HCT116 (cell line): ENCODE measurements at regions not wholly inside any gene's neighbourhood (a gene's known extent, or its start where the extent isn't known, plus 50 kb on each side); places are given as distances from the start of the nearest gene placed in this dataset.

Experiments
- ATAC-seq: fragments of 200-7000 bp; cut with Tn5 transposase; 2 replicates; pipeline ENCODE4 v1.9.1; 2020; ENCODE audit warnings: mild to moderate bottlenecking, moderate library complexity
- BruUV-seq: library from RNA; stranded (reverse); fragments of 400-500 nt; replicated peaks from 2 replicates; lab custom pipeline; 2021; lab: Mats Ljungman, UMichigan
- CTCF ChIA-PET: fragments of 300-600 bp; sonication (Branson Sonifier 250); formaldehyde crosslinking; loops from one replicate; lab custom pipeline; 2021; ENCODE audit warnings: antibody characterized with exemption; lab: Charles Lee
- POLR2A ChIA-PET: fragments of 300-600, 350-600 bp; sonication (Branson Sonifier 250); formaldehyde crosslinking; loops from one replicate; lab custom pipeline; 2021; ENCODE audit warnings: antibody characterized with exemption; lab: Charles Lee
- RAD21 ChIA-PET, 2 experiments: fragments of 300-600 bp; sonication (Branson Sonifier 250); formaldehyde crosslinking; loops; one replicate each; lab custom pipeline; 2023; ENCODE audit warnings: low total read pairs in 2 of 2; ENCODE audit not compliant: uncharacterized antibody in 2 of 2, unreplicated experiment in 2 of 2, low non-redundant PET in 1 of 2; lab: Charles Lee
- DNase-seq: peaks from one replicate; pipeline ENCODE4 v3.0.0-alpha.2; 2010; ENCODE audit warnings: low read depth, low spot score
- H2AFZ ChIP-seq: fragments of 200-600 bp; shearing (Covaris generic), sonication (generic); 2 replicates; pipeline ENCODE4 v1.6.1; 2017; ENCODE audit warnings: low read depth, mixed run types, mixed read lengths, antibody characterized with exemption, low read length; ENCODE audit not compliant: poor library complexity, severe bottlenecking
- H3K27ac ChIP-seq: 2 replicates; pipeline ENCODE4 v1.5.1; 2012; ENCODE audit warnings: low read depth, low read length
- H3K27me3 ChIP-seq: fragments of 200-600 bp; sonication (generic); 2 replicates; pipeline ENCODE4 v1.6.1; 2016; ENCODE audit warnings: mixed run types, low read length, mixed read lengths; ENCODE audit not compliant: insufficient read depth
- H3K36me3 ChIP-seq, 2 experiments: fragments of 200-500 bp in 1 of 2; fragments of 200-600 bp in 1 of 2; sonication (Bioruptor generic) in 1 of 2; sonication (generic) in 1 of 2; 2 replicates each; pipeline versions ENCODE4 v1.5.1 to v1.6.1; 2014 to 2016; ENCODE audit warnings: low read length in 2 of 2, inconsistent platforms in 1 of 2, mixed read lengths in 1 of 2, mixed run types in 1 of 2; ENCODE audit not compliant: insufficient read depth in 2 of 2, control insufficient read depth in 1 of 2
- H3K4me1 ChIP-seq, 2 experiments: fragments of 200-600 bp in 1 of 2; sonication (generic) in 1 of 2; 2 replicates each; pipeline versions ENCODE4 v1.5.1 to v1.6.1; 2012 to 2017; ENCODE audit warnings: low read length in 2 of 2, inconsistent platforms in 1 of 2, mild to moderate bottlenecking in 1 of 2, mixed read lengths in 1 of 2, mixed run types in 1 of 2, moderate library complexity in 1 of 2; ENCODE audit not compliant: insufficient read depth in 2 of 2, control insufficient read depth in 1 of 2
- H3K4me2 ChIP-seq: fragments of 200-600 bp; sonication (generic); 2 replicates; pipeline ENCODE4 v1.6.1; 2017; ENCODE audit warnings: mixed run types, low read length, mixed read lengths
- H3K4me3 ChIP-seq, 2 experiments: fragments of 200-600 bp in 1 of 2; sonication (generic) in 1 of 2; replicated peaks in 1 of 2; 2 replicates each; pipeline ENCODE4 v1.5.1; 2011 to 2016; ENCODE audit warnings: low read length in 2 of 2, control low read depth in 1 of 2, low read depth in 1 of 2, mild to moderate bottlenecking in 1 of 2, mixed read lengths in 1 of 2, mixed run types in 1 of 2
- H3K79me2 ChIP-seq: fragments of 200-600 bp; sonication (generic); 2 replicates; pipeline ENCODE4 v1.6.1; 2017; ENCODE audit warnings: mild to moderate bottlenecking, mixed run types, low read length, moderate library complexity, mixed read lengths; ENCODE audit not compliant: insufficient read depth
- H3K9ac ChIP-seq: fragments of 200-600 bp; sonication (generic); 2 replicates; pipeline ENCODE4 v1.6.1; 2016; ENCODE audit warnings: low read length, mixed read lengths
- H3K9me2 ChIP-seq: fragments of 200-600 bp; sonication (generic), shearing (Covaris generic); 2 replicates; pipeline ENCODE4 v1.6.1; 2017; ENCODE audit warnings: mixed run types, mild to moderate bottlenecking, moderate library complexity; ENCODE audit not compliant: insufficient read depth
- H3K9me3 ChIP-seq, 2 experiments: fragments of 200-500 bp in 1 of 2; fragments of 200-600 bp in 1 of 2; sonication (Bioruptor generic) in 1 of 2; sonication (generic) in 1 of 2; 2 replicates each; pipeline ENCODE4 v1.6.1; 2014 to 2017; ENCODE audit warnings: low read length in 2 of 2, mixed read lengths in 2 of 2, inconsistent platforms in 1 of 2, low read depth in 1 of 2, mild to moderate bottlenecking in 1 of 2, mixed run types in 1 of 2, moderate library complexity in 1 of 2; ENCODE audit not compliant: control insufficient read depth in 1 of 2, insufficient read depth in 1 of 2
- H4K20me1 ChIP-seq: fragments of 200-600 bp; sonication (generic), shearing (Covaris generic); 2 replicates; pipeline ENCODE4 v1.6.1; 2017; ENCODE audit warnings: mixed run types, mild to moderate bottlenecking, moderate library complexity; ENCODE audit not compliant: insufficient read depth
- CBX3 ChIP-seq: IDR thresholded peaks from 2 replicates; pipeline ENCODE4 v1.6.1; 2012; ENCODE audit warnings: low read depth
- CEBPB ChIP-seq: IDR thresholded peaks from 2 replicates; pipeline ENCODE4 v1.6.1; 2012; ENCODE audit warnings: low read depth
- EGR1 ChIP-seq: IDR thresholded peaks from 2 replicates; pipeline ENCODE4 v1.6.1; 2012; ENCODE audit warnings: low read depth
- ELF1 ChIP-seq: IDR thresholded peaks from 2 replicates; pipeline ENCODE4 v1.6.1; 2012; ENCODE audit warnings: low read depth, borderline replicate concordance
- EZH2 ChIP-seq: fragments of 200-600 bp; sonication (generic); IDR thresholded peaks from 2 replicates; pipeline ENCODE4 v1.6.1; 2017; ENCODE audit warnings: antibody characterized with exemption, mixed run types
- FOSL1 ChIP-seq: IDR thresholded peaks from 2 replicates; pipeline ENCODE4 v1.6.1; 2012; ENCODE audit warnings: low read depth
- JUND ChIP-seq: IDR thresholded peaks from 2 replicates; pipeline ENCODE4 v1.6.1; 2012
- POLR2A ChIP-seq: IDR thresholded peaks from 2 replicates; pipeline ENCODE4 v1.7.0; 2011; ENCODE audit warnings: borderline replicate concordance; ENCODE audit not compliant: insufficient read depth, insufficient read length; ENCODE audit errors: extremely low read depth
- POLR2AphosphoS5 ChIP-seq: IDR thresholded peaks from 2 replicates; pipeline ENCODE4 v1.6.1; 2011; ENCODE audit warnings: mild to moderate bottlenecking, low read depth, low read length, moderate library complexity
- RAD21 ChIP-seq: IDR thresholded peaks from 2 replicates; pipeline ENCODE4 v1.6.1; 2012; ENCODE audit warnings: low read depth, mild to moderate bottlenecking
- SIN3A ChIP-seq: IDR thresholded peaks from 2 replicates; pipeline ENCODE4 v1.6.1; 2012; ENCODE audit warnings: low read depth
- SP1 ChIP-seq: IDR thresholded peaks from 2 replicates; pipeline ENCODE4 v1.6.1; 2012; ENCODE audit warnings: low read depth
- SRF ChIP-seq: IDR thresholded peaks from 2 replicates; pipeline ENCODE4 v1.6.1; 2012; ENCODE audit warnings: low read depth
- ZFX ChIP-seq: fragments of 450-650 bp; IDR thresholded peaks from 2 replicates; pipeline ENCODE4 v1.6.1; 2017
- ZNF274 ChIP-seq: fragments of 200-500 bp; sonication (Bioruptor generic); IDR thresholded peaks from 2 replicates; pipeline ENCODE4 v1.6.1; 2014; ENCODE audit warnings: mild to moderate bottlenecking, low read depth, low read length, inconsistent platforms
- intact Hi-C: fragments of 100-400 bp; cut with micrococcal nuclease; formaldehyde crosslinking; loops from 2 replicates; pipeline ENCODE4 v1.10.0; 2022
- TF ChIP-seq, protein P1 (sequence below): IDR thresholded peaks from 2 replicates; pipeline ENCODE4 v1.6.1; 2012
- TF ChIP-seq, protein P2 (sequence below): IDR thresholded peaks from 2 replicates; pipeline ENCODE4 v1.6.1; 2011; ENCODE audit warnings: mild to moderate bottlenecking, low read length, moderate library complexity; ENCODE audit not compliant: insufficient replicate concordance; ENCODE audit errors: extremely low read depth
- TF ChIP-seq, protein P3 (sequence below): IDR thresholded peaks from 2 replicates; pipeline ENCODE4 v1.6.1; 2012; ENCODE audit warnings: low read depth
- TF ChIP-seq, protein P4 (sequence below): IDR thresholded peaks from 2 replicates; pipeline ENCODE4 v1.6.1; 2012

DNA sequence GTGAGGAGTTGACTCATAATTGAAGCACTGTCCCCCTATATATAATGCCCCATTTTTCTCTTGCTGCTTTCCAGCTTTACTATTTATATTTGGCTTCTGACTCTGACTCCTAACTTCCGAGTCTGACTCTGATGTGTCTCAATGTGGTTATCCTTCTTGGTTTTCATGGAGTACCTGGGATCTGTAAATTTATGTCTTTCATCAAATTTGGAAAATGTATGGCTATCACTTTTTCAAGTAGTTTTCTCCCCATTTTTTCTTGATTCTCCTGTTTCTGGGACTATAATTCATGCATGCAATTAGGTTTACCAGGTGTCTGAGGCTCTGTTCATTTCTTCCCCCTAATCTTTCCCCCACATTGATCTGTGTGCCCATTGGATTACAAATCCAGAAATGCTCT, 156.8 kb upstream of the SFRP2 start:
- TF ChIP-seq, protein P1, sequence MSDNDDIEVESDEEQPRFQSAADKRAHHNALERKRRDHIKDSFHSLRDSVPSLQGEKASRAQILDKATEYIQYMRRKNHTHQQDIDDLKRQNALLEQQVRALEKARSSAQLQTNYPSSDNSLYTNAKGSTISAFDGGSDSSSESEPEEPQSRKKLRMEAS = no peak
- no peak for TF ChIP-seq CBX3
- TF ChIP-seq, protein P2, sequence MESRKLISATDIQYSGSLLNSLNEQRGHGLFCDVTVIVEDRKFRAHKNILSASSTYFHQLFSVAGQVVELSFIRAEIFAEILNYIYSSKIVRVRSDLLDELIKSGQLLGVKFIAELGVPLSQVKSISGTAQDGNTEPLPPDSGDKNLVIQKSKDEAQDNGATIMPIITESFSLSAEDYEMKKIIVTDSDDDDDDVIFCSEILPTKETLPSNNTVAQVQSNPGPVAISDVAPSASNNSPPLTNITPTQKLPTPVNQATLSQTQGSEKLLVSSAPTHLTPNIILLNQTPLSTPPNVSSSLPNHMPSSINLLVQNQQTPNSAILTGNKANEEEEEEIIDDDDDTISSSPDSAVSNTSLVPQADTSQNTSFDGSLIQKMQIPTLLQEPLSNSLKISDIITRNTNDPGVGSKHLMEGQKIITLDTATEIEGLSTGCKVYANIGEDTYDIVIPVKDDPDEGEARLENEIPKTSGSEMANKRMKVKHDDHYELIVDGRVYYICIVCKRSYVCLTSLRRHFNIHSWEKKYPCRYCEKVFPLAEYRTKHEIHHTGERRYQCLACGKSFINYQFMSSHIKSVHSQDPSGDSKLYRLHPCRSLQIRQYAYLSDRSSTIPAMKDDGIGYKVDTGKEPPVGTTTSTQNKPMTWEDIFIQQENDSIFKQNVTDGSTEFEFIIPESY = no peak
- no peak for TF ChIP-seq ZNF274
- TF ChIP-seq JUND = no peak
- no peak for TF ChIP-seq EGR1
- no peak for TF ChIP-seq FOSL1
- TF ChIP-seq, protein P3, sequence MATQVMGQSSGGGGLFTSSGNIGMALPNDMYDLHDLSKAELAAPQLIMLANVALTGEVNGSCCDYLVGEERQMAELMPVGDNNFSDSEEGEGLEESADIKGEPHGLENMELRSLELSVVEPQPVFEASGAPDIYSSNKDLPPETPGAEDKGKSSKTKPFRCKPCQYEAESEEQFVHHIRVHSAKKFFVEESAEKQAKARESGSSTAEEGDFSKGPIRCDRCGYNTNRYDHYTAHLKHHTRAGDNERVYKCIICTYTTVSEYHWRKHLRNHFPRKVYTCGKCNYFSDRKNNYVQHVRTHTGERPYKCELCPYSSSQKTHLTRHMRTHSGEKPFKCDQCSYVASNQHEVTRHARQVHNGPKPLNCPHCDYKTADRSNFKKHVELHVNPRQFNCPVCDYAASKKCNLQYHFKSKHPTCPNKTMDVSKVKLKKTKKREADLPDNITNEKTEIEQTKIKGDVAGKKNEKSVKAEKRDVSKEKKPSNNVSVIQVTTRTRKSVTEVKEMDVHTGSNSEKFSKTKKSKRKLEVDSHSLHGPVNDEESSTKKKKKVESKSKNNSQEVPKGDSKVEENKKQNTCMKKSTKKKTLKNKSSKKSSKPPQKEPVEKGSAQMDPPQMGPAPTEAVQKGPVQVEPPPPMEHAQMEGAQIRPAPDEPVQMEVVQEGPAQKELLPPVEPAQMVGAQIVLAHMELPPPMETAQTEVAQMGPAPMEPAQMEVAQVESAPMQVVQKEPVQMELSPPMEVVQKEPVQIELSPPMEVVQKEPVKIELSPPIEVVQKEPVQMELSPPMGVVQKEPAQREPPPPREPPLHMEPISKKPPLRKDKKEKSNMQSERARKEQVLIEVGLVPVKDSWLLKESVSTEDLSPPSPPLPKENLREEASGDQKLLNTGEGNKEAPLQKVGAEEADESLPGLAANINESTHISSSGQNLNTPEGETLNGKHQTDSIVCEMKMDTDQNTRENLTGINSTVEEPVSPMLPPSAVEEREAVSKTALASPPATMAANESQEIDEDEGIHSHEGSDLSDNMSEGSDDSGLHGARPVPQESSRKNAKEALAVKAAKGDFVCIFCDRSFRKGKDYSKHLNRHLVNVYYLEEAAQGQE = no peak
- TF ChIP-seq RAD21 = no peak
- TF ChIP-seq SRF = no peak
- TF ChIP-seq POLR2AphosphoS5 = no peak
- no peak for TF ChIP-seq EZH2
- TF ChIP-seq ELF1 = no peak
- no peak for TF ChIP-seq SP1
- no peak for TF ChIP-seq CEBPB
- TF ChIP-seq ZFX = no peak
- no peak for TF ChIP-seq POLR2A
- TF ChIP-seq SIN3A = no peak
- TF ChIP-seq, protein P4, sequence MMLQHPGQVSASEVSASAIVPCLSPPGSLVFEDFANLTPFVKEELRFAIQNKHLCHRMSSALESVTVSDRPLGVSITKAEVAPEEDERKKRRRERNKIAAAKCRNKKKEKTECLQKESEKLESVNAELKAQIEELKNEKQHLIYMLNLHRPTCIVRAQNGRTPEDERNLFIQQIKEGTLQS = no peak
- Histone ChIP-seq H3K79me2 (no peaks in the 10 kb centered on the region), H2AFZ (no peak overlapping the region), H3K27ac (no peak overlapping the region), H4K20me1 (no peaks in the 10 kb centered on the region), H3K36me3 (no peaks in the 10 kb centered on the region), H3K4me2 (no peak overlapping the region), H3K27me3 (no peaks in the 10 kb centered on the region), H3K9me2 (no peaks in the 10 kb centered on the region), H3K4me1 (peaks cover 0 to 4% of the 10 kb centered on the region in 2 experiments; a peak in 1 of 4 replicates), H3K9ac (no peak overlapping the region), H3K9me3 (no peaks in the 10 kb centered on the region), H3K4me3 (no peak overlapping the region)
- ChIA-PET POLR2A (no interaction called here), RAD21 (no interaction called here), CTCF (no interaction called here)
- BruUV-seq = no TSS peak
- intact Hi-C loops = no loop called here
- no peak for DNase-seq
- ATAC-seq = no peak
